Activated CD4-positive, alpha-beta T cell treated with anti-CD3 and anti-CD28 coated beads, Interleukin-2, amount 50 U/mL, for 4 hours (primary cell): ENCODE measurements at regions not wholly inside any gene's neighbourhood (a gene's known extent, or its start where the extent isn't known, plus 50 kb on each side); places are given as distances from the start of the nearest gene placed in this dataset.
"Not testable (repeated sequence)": the region's sequence is repeated elsewhere in the genome, so short reads cannot be mapped to it uniquely, and the experiment has no call there.

Source experiments
- DNase-seq, 2 experiments: peaks; one replicate each; pipeline ENCODE4 v3.0.0-alpha.2; 2020

GRCh38 chr1:4121834-4122512 lies 221.9 kb upstream of the C1orf174 start:
- DNase-seq = no peak

- no peak for DNase-seq
These were observed 222.6 kb upstream of the C1orf174 start for GRCh38 chr1:4122513-4123160.

- no peak for DNase-seq
These were observed 224.6 kb upstream of the C1orf174 start for GRCh38 chr1:4124631-4125145.

GRCh38 chr1:4126251-4126650 lies 226.2 kb upstream of the C1orf174 start:
- no peak for DNase-seq

GRCh38 chr1:4126731-4127591 lies 226.9 kb upstream of the C1orf174 start:
- DNase-seq = no peak

DNA sequence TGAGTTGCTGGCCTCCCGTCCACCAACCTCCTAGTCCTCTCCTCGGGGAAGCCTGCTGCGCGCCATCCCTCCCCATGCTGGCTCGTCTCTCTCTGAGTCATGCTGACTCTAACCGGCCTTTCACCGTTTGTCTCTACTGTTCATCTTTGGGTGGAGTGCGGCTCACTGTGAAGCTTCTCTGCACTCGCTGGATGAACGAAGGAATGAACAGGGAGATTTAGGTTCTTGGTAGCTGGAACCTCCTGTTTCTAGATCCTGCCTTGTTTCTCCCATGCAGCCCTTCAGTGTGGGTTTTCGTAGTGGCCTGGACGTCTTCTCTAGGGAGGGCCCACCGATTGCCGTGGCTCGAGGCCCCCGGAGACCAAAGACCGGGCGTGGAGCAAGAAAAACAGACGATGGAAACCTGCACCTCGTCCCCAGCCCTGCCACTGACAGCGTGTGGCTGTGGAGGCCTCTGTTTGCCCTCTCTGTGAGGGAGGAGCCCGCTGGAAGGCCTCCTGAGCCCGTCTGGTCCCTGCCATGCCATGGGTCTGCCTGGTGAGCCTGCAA lies 227.6 kb upstream of the C1orf174 start:
- DNase-seq = no peak

DNA sequence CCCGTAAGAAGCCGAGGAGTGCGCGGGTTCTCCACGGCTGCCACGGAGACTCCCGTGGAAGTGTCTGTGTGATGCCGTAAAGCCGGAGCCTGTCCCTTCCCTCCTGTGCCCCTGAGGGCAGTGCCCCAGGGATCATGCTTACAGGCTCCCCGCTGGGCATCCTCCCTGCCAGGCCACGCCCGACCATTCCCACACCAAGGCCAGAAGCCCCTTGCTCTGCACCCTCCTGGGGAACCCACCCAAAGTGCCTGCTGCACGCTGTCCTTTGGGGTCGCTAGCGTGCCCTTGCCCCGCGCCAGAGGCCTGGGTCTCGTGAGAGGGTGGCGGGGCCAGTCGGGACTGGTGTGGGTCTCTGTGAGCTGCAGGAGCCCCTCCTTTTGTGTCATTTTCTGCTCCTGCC lies 228.5 kb upstream of the C1orf174 start:
- no peak for DNase-seq

DNA sequence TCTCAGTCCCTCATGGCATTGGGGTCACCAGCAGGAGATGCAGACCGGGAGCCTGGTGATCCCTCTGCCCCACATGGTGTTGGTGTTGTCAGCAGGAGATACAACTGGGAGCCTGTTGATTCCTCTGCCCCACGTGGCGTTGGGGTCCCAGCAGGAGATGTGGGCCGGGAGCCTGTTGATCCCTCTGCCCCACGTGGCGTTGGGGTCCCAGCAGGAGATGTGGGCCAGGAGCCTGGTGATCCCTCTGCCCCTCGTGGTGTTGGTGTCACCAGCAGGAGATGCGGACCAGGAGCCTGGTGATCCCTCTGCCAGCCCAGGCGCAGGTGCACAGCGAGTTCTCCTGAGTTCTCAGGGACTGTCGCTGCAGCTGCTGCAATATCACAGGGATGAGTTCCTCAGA lies 229.6 kb upstream of the C1orf174 start:
- no peak for DNase-seq

DNA sequence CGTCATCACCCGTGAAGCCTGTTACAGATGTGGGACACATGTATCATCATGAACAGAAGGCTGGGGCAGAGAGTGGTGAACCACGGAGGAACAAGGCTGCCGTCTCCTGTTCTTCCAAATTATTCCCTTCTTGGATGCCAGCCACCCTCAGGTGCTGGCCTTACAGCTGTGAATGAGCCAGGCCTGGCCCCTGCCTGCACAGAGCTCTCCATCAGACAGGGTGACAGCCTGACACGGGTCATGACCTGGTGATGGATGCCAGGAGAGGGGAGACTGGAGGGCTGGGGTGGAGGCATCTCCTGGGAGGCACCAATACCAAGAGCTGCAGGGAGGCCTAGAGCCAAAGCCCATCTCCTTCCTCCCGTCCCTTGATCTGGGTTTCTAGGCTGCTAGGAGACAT lies 230.0 kb upstream of the C1orf174 start:
- DNase-seq = no peak

DNA sequence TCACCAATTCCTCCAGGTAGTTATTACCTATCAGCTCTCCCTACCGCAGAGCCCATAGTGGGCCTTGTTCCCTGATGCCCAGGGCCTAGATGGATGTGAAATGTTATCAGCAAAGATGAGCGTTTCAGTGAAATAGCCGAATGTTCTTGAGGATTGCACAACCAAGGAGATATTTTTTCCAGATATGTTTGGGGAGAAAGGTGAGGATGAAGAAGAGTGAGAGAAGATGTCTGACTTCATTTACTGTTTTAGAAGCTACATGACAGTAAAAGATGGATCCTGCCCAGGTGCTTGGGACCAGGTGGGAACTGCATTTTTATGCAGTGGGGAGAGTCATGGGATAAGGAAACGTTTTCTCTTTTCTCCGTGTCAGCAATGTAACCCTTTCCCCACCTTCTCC lies 231.7 kb upstream of the C1orf174 start:
- DNase-seq = no peak

DNA sequence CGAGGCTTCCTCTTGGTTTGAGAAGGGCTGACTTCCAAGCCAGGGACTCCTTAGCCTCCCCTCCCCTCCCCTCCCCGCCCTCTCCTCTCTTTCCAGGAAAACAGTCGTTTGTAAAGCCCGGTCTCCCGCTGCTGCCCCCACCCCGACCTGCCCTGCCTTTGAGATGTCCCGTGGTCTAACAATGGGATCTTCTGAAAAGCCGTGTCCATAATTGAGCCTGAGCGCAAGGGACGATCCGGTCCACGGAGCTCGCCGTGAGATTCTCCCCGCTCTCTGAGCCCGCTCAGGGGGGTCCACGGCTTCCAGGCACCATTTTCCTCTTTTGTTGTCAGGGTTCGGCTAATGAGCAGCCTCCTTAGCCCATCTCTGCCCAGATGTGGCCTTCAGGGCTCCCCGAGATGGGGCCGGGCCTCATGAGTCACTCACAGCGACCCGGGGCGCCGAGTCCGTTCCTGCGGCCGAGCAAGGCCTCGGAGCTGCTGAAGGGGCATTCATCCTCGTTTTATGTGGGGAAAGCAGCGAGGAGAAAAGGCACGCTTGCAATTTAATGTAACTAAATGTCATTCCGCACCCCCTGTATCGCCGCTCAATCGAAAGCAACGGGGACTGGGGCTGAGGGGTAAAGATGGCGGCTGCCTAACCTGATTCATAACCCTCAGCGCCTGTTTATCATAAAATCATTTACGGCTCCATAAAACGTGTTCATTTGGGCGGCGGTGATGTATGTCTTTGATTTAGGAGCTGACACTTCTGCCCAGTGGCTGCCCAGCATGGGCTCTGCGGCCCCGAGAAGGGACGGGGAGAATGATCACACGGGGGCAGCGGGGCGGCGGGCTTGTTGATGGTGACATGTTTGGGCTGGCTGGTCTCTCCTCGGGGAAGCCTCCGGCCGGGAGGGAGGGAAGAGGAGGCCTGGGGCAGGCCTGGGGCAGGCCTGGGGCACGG lies 232.6 kb upstream of the C1orf174 start:
- DNase-seq = no peak

GRCh38 chr1:4133297-4133938 lies 233.3 kb upstream of the C1orf174 start:
- no peak for DNase-seq

- DNase-seq = no peak
These were observed 233.9 kb upstream of the C1orf174 start for GRCh38 chr1:4133939-4134321.

DNA sequence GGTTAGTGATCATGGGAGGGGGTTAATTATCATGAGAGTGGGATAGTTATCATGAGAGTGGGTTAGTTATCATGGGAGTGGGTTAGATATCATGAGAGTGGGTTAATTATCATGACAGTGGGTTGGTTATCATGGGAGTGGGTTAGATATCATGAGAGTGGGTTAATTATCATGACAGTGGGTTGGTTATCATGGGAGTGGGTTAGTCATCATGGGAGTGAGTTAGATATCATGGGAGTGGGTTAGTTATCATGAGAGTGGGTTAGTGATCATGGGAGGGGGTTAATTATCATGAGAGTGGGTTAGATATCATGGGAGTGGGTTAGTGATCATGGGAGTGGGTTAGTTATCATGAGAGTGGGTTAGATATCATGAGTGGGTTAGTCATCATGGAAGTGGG lies 235.8 kb upstream of the C1orf174 start:
- DNase-seq = not testable (repeated sequence)

GRCh38 chr1:4137621-4138415 lies 237.7 kb upstream of the C1orf174 start:
- no peak for DNase-seq

DNA sequence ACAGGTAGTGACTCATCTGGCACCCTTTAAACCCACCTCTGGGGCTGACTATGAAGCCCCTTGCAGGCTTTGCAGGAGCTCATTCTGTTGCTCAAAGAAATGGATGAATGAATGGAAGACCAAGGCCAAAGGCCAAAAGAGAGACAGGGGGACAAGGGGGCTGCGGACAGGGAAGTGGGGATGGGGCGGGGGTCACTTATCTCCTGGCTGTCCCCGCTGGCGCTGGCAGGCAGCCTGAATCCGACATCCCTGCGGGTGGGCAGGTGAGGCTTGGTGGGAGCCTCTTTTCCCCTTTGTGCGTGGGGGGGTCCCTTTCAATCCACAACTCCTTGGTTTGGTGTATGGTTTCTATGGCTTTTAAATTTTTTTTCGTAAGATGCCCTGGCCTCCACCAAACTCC lies 239.6 kb upstream of the C1orf174 start:
- DNase-seq = no peak

DNA sequence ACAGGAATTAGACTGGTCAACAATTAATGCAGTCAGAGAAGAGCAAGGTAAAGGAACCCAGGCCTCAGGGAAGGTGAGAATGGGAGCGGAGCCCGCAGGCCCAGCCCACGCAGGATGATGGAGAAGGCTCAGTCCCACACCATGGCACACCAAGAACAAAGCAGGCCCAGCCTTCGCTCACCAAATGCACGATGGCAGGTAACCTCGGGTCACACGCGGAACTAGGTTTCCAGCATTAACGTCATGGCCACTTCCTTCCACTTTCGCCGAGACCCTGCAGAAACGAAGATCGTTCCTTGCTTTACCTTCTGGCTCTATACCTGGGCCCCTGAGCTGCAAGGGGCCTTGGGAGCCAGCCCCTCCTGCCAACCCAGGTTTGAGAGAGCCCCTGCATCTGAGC lies 240.2 kb upstream of the C1orf174 start:
- no peak for DNase-seq

DNA sequence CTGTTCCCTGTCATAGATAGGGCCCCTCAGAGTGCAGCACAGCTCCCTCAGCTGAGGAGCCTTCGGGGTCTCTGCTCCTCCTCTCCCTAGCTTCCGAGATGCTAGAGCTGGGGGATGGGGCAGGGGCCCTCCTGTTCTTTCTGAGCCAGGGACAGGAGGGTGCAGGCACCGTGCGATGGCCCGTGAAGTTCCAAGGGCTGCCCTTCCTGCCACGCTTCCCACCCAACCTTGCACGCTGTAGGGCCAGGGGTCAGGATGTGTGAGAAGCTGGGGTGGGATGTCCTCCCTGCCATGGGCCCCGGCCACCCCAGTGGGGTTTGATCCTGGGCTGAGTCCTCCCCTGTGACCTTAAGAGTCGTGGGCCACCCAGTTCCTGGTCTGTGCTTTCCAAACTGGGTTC lies 240.7 kb upstream of the C1orf174 start:
- DNase-seq = no peak

GRCh38 chr1:4144349-4144971 lies 244.4 kb upstream of the C1orf174 start:
- DNase-seq = no peak

GRCh38 chr1:4146101-4146500 lies 246.0 kb upstream of the C1orf174 start:
- no peak for DNase-seq
